GM23248 (cell line): ENCODE measurements at regions not wholly inside any gene's neighbourhood (a gene's known extent, or its start where the extent isn't known, plus 50 kb on each side); places are given as distances from the start of the nearest gene placed in this dataset.
"Not testable (repeated sequence)": the region's sequence is repeated elsewhere in the genome, so short reads cannot be mapped to it uniquely, and the experiment has no call there.

Experiments used
- DNase-seq: peaks from one replicate; pipeline ENCODE4 v3.0.0-alpha.2; 2015
- H2AFZ ChIP-seq: fragments of 200-600 bp; sonication (generic); 2 replicates; pipeline ENCODE4 v1.6.1; 2016; ENCODE audit warnings: antibody characterized with exemption
- H3F3A ChIP-seq: fragments of 200-600 bp; sonication (generic); 2 replicates; pipeline ENCODE4 v1.6.1; 2016; ENCODE audit warnings: mild to moderate bottlenecking, antibody characterized with exemption, mixed run types; ENCODE audit not compliant: insufficient read depth
- H3K27ac ChIP-seq: fragments of 200-600 bp; sonication (generic); 2 replicates; pipeline ENCODE4 v1.5.1; 2016; ENCODE audit warnings: mild to moderate bottlenecking
- H3K27me3 ChIP-seq: fragments of 200-600 bp; sonication (generic); replicated peaks from 2 replicates; pipeline ENCODE4 v1.6.1; 2016; ENCODE audit warnings: mild to moderate bottlenecking; ENCODE audit not compliant: insufficient read depth
- H3K36me3 ChIP-seq: fragments of 200-600 bp; sonication (generic); 2 replicates; pipeline ENCODE4 v1.6.1; 2016; ENCODE audit warnings: low read depth, mild to moderate bottlenecking
- H3K4me1 ChIP-seq: fragments of 200-600 bp; sonication (generic); 2 replicates; pipeline ENCODE4 v1.6.1; 2016; ENCODE audit warnings: mild to moderate bottlenecking; ENCODE audit not compliant: insufficient read depth
- H3K4me2 ChIP-seq: fragments of 200-600 bp; sonication (generic); one replicate; pipeline ENCODE4 v1.6.1; 2016; ENCODE audit warnings: mild to moderate bottlenecking; ENCODE audit not compliant: unreplicated experiment
- H3K4me3 ChIP-seq: fragments of 200-600 bp; sonication (generic); 2 replicates; pipeline ENCODE4 v1.5.1; 2016; ENCODE audit warnings: mild to moderate bottlenecking
- H3K79me2 ChIP-seq: fragments of 200-600 bp; sonication (generic); 2 replicates; pipeline ENCODE4 v1.6.1; 2016; ENCODE audit warnings: mild to moderate bottlenecking; ENCODE audit not compliant: insufficient read depth
- H3K9ac ChIP-seq: fragments of 200-600 bp; sonication (generic); 2 replicates; pipeline ENCODE4 v1.6.1; 2016; ENCODE audit warnings: mild to moderate bottlenecking
- H3K9me2 ChIP-seq: fragments of 200-600 bp; sonication (generic); 2 replicates; pipeline ENCODE4 v1.6.1; 2016; ENCODE audit warnings: mixed run types, mild to moderate bottlenecking, moderate library complexity; ENCODE audit not compliant: insufficient read depth
- H3K9me3 ChIP-seq: fragments of 200-600 bp; sonication (generic); one replicate; pipeline ENCODE4 v1.6.1; 2017; ENCODE audit warnings: low read depth
- H4K20me1 ChIP-seq: fragments of 200-600 bp; sonication (generic); 2 replicates; pipeline ENCODE4 v1.6.0; 2016; ENCODE audit not compliant: insufficient read depth
- EZH2 ChIP-seq: fragments of 200-600 bp; sonication (generic); IDR thresholded peaks from 2 replicates; pipeline ENCODE4 v1.6.1; 2018; ENCODE audit warnings: antibody characterized with exemption, mild to moderate bottlenecking; ENCODE audit not compliant: insufficient read depth, poor library complexity, severe bottlenecking
- EZH2phosphoT487 ChIP-seq: fragments of 200-600 bp; sonication (generic); IDR thresholded peaks from 2 replicates; pipeline ENCODE4 v1.6.1; 2018; ENCODE audit warnings: antibody characterized with exemption, moderate library complexity, mild to moderate bottlenecking, low read depth; ENCODE audit not compliant: insufficient read depth
- WGBS, 2 experiments: methylation state at CpG; one replicate each; pipeline ENCODE4 v1.1.6; 2015 to 2017; ENCODE audit warnings: low lambda C conversion rate in 2 of 2, low coverage in 1 of 2; ENCODE audit errors: missing lambda C conversion rate in 2 of 2; 5-methylcytosine and 5-hydroxymethylcytosine counted together
- in situ Hi-C: fragments of 300-500 bp; cut with MboI; formaldehyde crosslinking; loops from 2 replicates; pipeline ENCODE4 v1.15.0; 2020

DNA sequence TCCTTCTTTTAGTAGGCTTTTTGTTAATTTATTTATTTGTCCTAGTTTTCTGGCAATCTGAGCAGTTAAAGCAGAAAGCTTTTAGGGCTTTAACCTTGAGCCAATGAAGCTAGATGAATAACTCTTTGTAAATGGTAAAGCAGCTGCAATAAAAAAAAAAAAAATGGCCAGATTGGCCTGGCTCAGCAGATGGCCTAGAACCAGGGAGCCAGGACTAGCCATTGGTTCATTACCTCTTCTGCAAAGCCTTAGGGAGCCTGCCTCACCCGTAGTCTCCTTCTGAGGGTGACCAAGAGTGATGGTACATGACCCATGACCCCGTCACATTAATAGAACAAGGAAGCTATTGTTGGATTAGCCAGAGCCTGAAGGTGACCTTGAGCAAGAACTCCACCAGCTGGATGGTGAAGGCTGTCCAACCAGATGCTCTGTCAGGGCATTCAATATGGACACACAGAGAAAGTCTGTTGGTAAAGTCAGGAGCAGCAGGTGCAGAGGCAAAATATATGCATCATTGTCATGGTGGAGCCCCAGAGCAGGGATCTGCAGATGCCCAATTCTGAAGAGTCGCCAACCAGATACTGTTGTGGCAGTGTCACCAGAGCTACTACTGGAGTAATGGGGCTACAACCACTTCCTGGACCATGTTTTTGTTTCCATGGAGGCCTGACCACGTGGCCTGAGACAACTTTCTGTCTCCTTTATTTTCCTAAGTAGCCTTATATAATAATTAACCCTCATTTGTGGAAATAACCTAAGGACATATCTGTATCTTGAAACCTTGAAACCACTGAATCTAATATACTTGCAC lies 100.7 kb downstream of the MTX3 start:
- Histone ChIP-seq H4K20me1 (no peaks in the 10 kb centered on the region), H3K27ac (no peak overlapping the region), H3K9ac (no peak overlapping the region), H3K9me2 (no peaks in the 10 kb centered on the region), H3K27me3 (peaks cover 15% of the 10 kb centered on the region), H3K4me1 (no peaks in the 10 kb centered on the region), H2AFZ (no peak overlapping the region), H3K79me2 (no peaks in the 10 kb centered on the region), H3K36me3 (no peaks in the 10 kb centered on the region), H3K9me3 (no peaks in the 10 kb centered on the region), H3F3A (no peaks in the 10 kb centered on the region), H3K4me3 (no peak overlapping the region), H3K4me2 (no peak overlapping the region)
- TF ChIP-seq EZH2phosphoT487 (no peak), EZH2 (no peak)
- in situ Hi-C loops = loop anchor here (25.0 kb wide), 1 partner anchor 397 kb away; no protein-coding TSS in a partner anchor
- DNase-seq = no peak
- 35 to 45% methylated on average over 4 of the region's 4 CpGs for WGBS, 2 experiments

DNA sequence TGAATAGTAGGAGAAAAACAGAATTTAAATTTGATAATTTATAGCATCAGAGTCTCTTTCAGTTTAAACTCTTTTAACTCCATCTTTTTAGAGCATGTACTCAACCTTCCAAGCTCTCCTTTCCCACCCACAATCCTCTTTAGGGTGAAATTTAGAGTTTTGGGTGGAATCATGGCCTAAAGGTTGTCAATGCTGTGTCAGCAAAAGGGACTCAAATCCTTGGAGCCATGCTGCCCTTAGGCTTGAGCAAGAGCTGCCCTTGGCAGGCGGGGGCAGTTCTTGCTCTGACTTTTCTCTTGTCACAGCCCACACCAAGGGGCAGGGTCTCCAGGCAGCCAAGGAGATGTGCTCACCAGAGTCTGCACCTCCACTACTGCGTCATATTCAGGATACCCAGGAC lies 102.4 kb downstream of the MTX3 start:
- Histone ChIP-seq H3K9me2 (no peaks in the 10 kb centered on the region), H3K36me3 (no peaks in the 10 kb centered on the region), H3K27ac (no peak overlapping the region), H2AFZ (no peak overlapping the region), H3K79me2 (no peaks in the 10 kb centered on the region), H3K4me1 (no peaks in the 10 kb centered on the region), H3K9ac (no peak overlapping the region), H3K4me3 (no peak overlapping the region), H3K9me3 (no peaks in the 10 kb centered on the region), H3K27me3 (peaks cover 15% of the 10 kb centered on the region), H3F3A (no peaks in the 10 kb centered on the region), H4K20me1 (no peaks in the 10 kb centered on the region), H3K4me2 (no peak overlapping the region)
- TF ChIP-seq EZH2phosphoT487 (no peak), EZH2 (no peak)
- 50 to 54% methylated on average over 2 of the region's 2 CpGs for WGBS, 2 experiments
- DNase-seq = no peak
- in situ Hi-C loops = loop anchor here (25.0 kb wide), 1 partner anchor 399 kb away; no protein-coding TSS in a partner anchor

DNA sequence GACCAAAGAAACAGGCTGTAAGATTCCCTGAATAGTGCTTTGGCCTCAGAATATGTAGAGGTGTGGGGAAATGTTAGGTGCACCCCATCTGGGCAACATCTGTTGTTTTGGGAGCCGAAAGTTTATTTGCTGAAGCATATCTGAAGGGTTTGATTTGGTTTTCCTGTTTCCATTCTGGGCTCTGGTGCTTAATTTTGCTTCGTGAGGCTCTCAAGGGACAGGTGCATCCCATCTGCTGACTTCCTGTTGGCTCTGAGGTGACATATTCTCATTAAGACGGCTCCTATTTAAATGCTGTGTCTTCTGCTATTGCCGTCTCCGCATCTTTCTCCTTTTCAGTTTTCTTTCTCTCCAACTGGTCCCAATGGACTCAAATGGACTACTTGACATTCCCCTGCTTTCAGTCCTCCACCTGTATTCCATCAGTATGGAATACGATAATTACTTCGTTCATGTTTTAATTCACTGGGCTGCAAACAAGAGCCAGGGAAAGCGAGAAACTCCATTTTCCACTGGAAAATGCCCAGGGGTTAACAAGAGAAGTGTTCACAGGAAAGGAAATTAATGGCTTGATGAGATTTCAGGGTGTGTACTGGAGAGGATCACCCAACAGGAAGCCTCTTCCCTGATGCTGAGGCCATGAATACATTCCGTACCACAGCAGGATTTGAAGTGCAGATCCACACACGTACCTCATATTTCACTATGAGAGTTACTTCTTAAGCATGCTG lies 104.0 kb downstream of the MTX3 start:
- in situ Hi-C loops = loop anchor here (25.0 kb wide), 1 partner anchor 400 kb away; no protein-coding TSS in a partner anchor

DNA sequence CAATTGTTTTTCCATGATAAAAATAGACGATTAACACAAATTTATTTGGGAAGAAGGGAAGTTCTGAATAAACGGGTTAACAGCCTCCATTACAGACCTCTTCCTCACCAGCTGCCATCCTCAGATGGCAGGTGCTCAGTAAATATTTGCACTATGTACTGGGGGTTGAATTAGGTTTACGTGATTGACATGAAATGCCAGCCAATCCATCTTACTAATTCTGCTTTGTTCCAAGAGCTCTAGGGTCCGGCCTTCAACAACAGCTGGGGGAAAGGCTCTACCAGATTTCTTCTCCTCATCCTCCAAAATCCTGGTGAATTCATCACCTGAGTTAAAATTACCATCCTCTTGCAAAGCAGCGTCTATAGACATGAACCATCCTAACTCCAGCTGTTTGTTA lies 104.6 kb downstream of the MTX3 start:
- in situ Hi-C loops = loop anchor here (25.0 kb wide), 1 partner anchor 401 kb away; no protein-coding TSS in a partner anchor
- no peak overlapping the region for H2AFZ ChIP-seq
- H3K4me1 ChIP-seq = no peaks in the 10 kb centered on the region
- H3K9me3 ChIP-seq = no peaks in the 10 kb centered on the region
- H3K9ac ChIP-seq = no peak overlapping the region
- no peak for DNase-seq
- no peaks in the 10 kb centered on the region for H3K79me2 ChIP-seq
- no peak for TF ChIP-seq EZH2
- no peak for TF ChIP-seq EZH2phosphoT487
- H3K36me3 ChIP-seq = no peaks in the 10 kb centered on the region
- no peaks in the 10 kb centered on the region; the same call in 1 of the 2 replicates for H3K27me3 ChIP-seq
- WGBS, 2 experiments = 44 to 52% methylated on average over 5 of the region's 5 CpGs
- H3K27ac ChIP-seq = no peak overlapping the region
- no peaks in the 10 kb centered on the region for H4K20me1 ChIP-seq
- H3K4me2 ChIP-seq = no peak overlapping the region
- no peaks in the 10 kb centered on the region for H3K9me2 ChIP-seq
- H3K4me3 ChIP-seq = no peak overlapping the region
- H3F3A ChIP-seq = no peaks in the 10 kb centered on the region

More for the DNA sequence above, 104.0 kb downstream of the MTX3 start:
- Histone ChIP-seq H3K27ac (no peak overlapping the region), H3K4me3 (no peak overlapping the region), H4K20me1 (no peaks in the 10 kb centered on the region), H3K36me3 (no peaks in the 10 kb centered on the region), H2AFZ (no peak overlapping the region), H3K4me2 (no peak overlapping the region), H3K9me2 (no peaks in the 10 kb centered on the region), H3K9ac (no peak overlapping the region), H3K79me2 (no peaks in the 10 kb centered on the region), H3K9me3 (no peaks in the 10 kb centered on the region), H3F3A (no peaks in the 10 kb centered on the region), H3K4me1 (no peaks in the 10 kb centered on the region), H3K27me3 (peaks cover 6% of the 10 kb centered on the region; the same call in 1 of the 2 replicates)
- WGBS, 2 experiments = 39 to 41% methylated on average over 10 of the region's 10 CpGs
- no peak for DNase-seq
- TF ChIP-seq EZH2phosphoT487 (no peak), EZH2 (no peak)

DNA sequence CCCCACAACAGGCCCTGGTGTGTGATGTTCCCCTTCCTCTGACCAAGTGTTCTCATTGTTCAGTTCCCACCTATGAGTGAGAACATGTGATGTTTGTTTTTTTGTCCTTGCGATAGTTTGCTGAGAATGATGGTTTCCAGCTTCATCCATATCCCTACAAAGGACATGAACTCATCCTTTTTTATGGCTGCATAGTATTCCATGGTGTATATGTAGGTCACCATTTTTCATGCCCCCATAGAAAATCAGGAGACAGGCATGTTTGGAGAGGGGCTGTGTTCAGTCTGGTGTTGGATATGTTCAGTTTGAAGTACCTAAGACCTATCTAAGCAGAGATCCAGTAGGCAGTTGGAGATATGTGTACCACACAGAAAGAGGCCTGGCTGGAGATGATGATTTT lies 111.2 kb downstream of the MTX3 start:
- not testable (repeated sequence) for H3K36me3 ChIP-seq, H3K4me1 ChIP-seq, H3K79me2 ChIP-seq, H3K9me3 ChIP-seq, H3K27ac ChIP-seq, H3K9me2 ChIP-seq, H3K27me3 ChIP-seq, H3K9ac ChIP-seq, H2AFZ ChIP-seq, H3F3A ChIP-seq, H4K20me1 ChIP-seq, H3K4me3 ChIP-seq, H3K4me2 ChIP-seq, DNase-seq
- WGBS, 2 experiments = 50 to 69% methylated on average over 1 of the region's 1 CpG
- in situ Hi-C loops = loop anchor here (25.0 kb wide), 1 partner anchor 407 kb away; no protein-coding TSS in a partner anchor
